H9 (cell line): ENCODE measurements at regions not wholly inside any gene's neighbourhood (a gene's known extent, or its start where the extent isn't known, plus 50 kb on each side); places are given as distances from the start of the nearest gene placed in this dataset.

Source experiments
- DNase-seq: peaks from one replicate; pipeline ENCODE4 v3.0.0-alpha.2; 2017
- H2AFZ ChIP-seq: one replicate; pipeline ENCODE4 v1.6.1; 2013; ENCODE audit warnings: mild to moderate bottlenecking, low read length, control low read depth, moderate library complexity
- H2AK5ac ChIP-seq: 2 replicates; pipeline ENCODE4 v1.6.1; 2013; ENCODE audit warnings: low read length, control low read depth, mixed read lengths; ENCODE audit not compliant: insufficient read length
- H2BK120ac ChIP-seq: one replicate; pipeline ENCODE4 v1.6.1; 2013; ENCODE audit warnings: low read depth, mild to moderate bottlenecking, low read length, control low read depth, inconsistent platforms; ENCODE audit not compliant: poor library complexity, severe bottlenecking
- H2BK12ac ChIP-seq: 2 replicates; pipeline ENCODE4 v1.6.1; 2013; ENCODE audit warnings: low read length, control low read depth, mixed read lengths, low read depth; ENCODE audit not compliant: insufficient read length
- H2BK15ac ChIP-seq: 2 replicates; pipeline ENCODE4 v1.6.1; 2013; ENCODE audit warnings: low read depth, low read length, control low read depth
- H2BK20ac ChIP-seq: one replicate; pipeline ENCODE4 v1.6.1; 2013; ENCODE audit warnings: low read depth, mild to moderate bottlenecking, low read length, control low read depth, inconsistent platforms; ENCODE audit not compliant: poor library complexity, severe bottlenecking
- H2BK5ac ChIP-seq: 2 replicates; pipeline ENCODE4 v1.6.1; 2013; ENCODE audit warnings: low read length, control low read depth, mixed read lengths; ENCODE audit not compliant: insufficient read length
- H3K14ac ChIP-seq: 2 replicates; pipeline ENCODE4 v1.6.1; 2013; ENCODE audit warnings: low read length, control low read depth; ENCODE audit not compliant: insufficient read depth
- H3K18ac ChIP-seq: 2 replicates; pipeline ENCODE4 v1.6.1; 2013; ENCODE audit warnings: low read depth, mild to moderate bottlenecking, mixed read lengths, low read length, control low read depth; ENCODE audit not compliant: insufficient read length
- H3K23ac ChIP-seq: 2 replicates; pipeline ENCODE4 v1.6.1; 2013; ENCODE audit warnings: low read length, control low read depth, mixed read lengths, low read depth; ENCODE audit not compliant: insufficient read length
- H3K23me2 ChIP-seq: 2 replicates; pipeline ENCODE4 v1.6.1; 2013; ENCODE audit warnings: low read depth, mild to moderate bottlenecking, mixed read lengths, low read length, control low read depth; ENCODE audit not compliant: insufficient read length, poor library complexity, severe bottlenecking
- H3K27ac ChIP-seq: 2 replicates; pipeline ENCODE4 v1.5.1; 2013; ENCODE audit warnings: low read length, control low read depth, mixed read lengths, low read depth; ENCODE audit not compliant: insufficient read length
- H3K27me3 ChIP-seq: 2 replicates; pipeline ENCODE4 v1.6.1; 2013; ENCODE audit warnings: low read length, control low read depth, inconsistent platforms; ENCODE audit not compliant: insufficient read depth
- H3K4ac ChIP-seq: 2 replicates; pipeline ENCODE4 v1.6.1; 2013; ENCODE audit warnings: low read depth, mild to moderate bottlenecking, control low read depth, inconsistent platforms, low read length, moderate library complexity
- H3K4me1 ChIP-seq: 2 replicates; pipeline ENCODE4 v1.6.1; 2013; ENCODE audit warnings: low read length, control low read depth, inconsistent platforms; ENCODE audit not compliant: insufficient read depth
- H3K4me2 ChIP-seq: 2 replicates; pipeline ENCODE4 v1.6.1; 2013; ENCODE audit warnings: low read length, control low read depth, mixed read lengths; ENCODE audit not compliant: insufficient read length, insufficient read depth
- H3K56ac ChIP-seq: 2 replicates; pipeline ENCODE4 v1.6.1; 2013; ENCODE audit warnings: low read depth, mild to moderate bottlenecking, mixed read lengths, low read length, control low read depth; ENCODE audit not compliant: insufficient read length
- H3K79me1 ChIP-seq: 2 replicates; pipeline ENCODE4 v1.6.1; 2013; ENCODE audit warnings: low read depth, mild to moderate bottlenecking, moderate library complexity, low read length, control low read depth, inconsistent platforms; ENCODE audit not compliant: insufficient read depth, poor library complexity, severe bottlenecking
- H3K79me2 ChIP-seq: 2 replicates; pipeline ENCODE4 v1.6.1; 2013; ENCODE audit warnings: low read length, control low read depth, inconsistent platforms; ENCODE audit not compliant: insufficient read depth
- H3K9ac ChIP-seq: 2 replicates; pipeline ENCODE4 v1.6.1; 2013; ENCODE audit warnings: low read length, control low read depth, mixed read lengths; ENCODE audit not compliant: insufficient read length; ENCODE audit errors: extremely low read depth
- H3K9me3 ChIP-seq: one replicate; pipeline ENCODE4 v1.6.1; 2013; ENCODE audit warnings: low read depth, low read length, inconsistent platforms; ENCODE audit not compliant: control insufficient read depth
- H3T11ph ChIP-seq: one replicate; pipeline ENCODE4 v1.6.1; 2013; ENCODE audit warnings: mild to moderate bottlenecking, low read length, control low read depth, inconsistent platforms
- H4K20me1 ChIP-seq: one replicate; pipeline ENCODE4 v1.6.1; 2013; ENCODE audit not compliant: control insufficient read depth, insufficient read length, insufficient read depth
- H4K5ac ChIP-seq: 2 replicates; pipeline ENCODE4 v1.6.1; 2013; ENCODE audit warnings: low read depth, mild to moderate bottlenecking, mixed read lengths, low read length, control low read depth; ENCODE audit not compliant: insufficient read length
- H4K8ac ChIP-seq: replicated peaks from 2 replicates; pipeline ENCODE4 v1.6.1; 2013; ENCODE audit warnings: low read length, control low read depth, mixed read lengths, low read depth; ENCODE audit not compliant: insufficient read length
- H4K91ac ChIP-seq: 2 replicates; pipeline ENCODE4 v1.6.1; 2013; ENCODE audit warnings: low read depth, mild to moderate bottlenecking, moderate library complexity, mixed read lengths, low read length, control low read depth; ENCODE audit not compliant: insufficient read length
- H3K27ac Mint-ChIP-seq, 3 experiments: 2 replicates in 2 of 3; 3 replicates in 1 of 3; pipeline ENCODE4 v1.8.0; 2020 to 2021; ENCODE audit warnings: mixed read lengths in 3 of 3, mild to moderate bottlenecking in 1 of 3, moderate library complexity in 1 of 3
- H3K27me3 Mint-ChIP-seq: 2 replicates; pipeline ENCODE4 v1.8.0; 2021; ENCODE audit warnings: low read depth, mild to moderate bottlenecking, moderate library complexity, mixed read lengths
- H3K36me3 Mint-ChIP-seq, 3 experiments: 2 replicates in 2 of 3; 3 replicates in 1 of 3; pipeline ENCODE4 v1.8.0; 2020 to 2021; ENCODE audit warnings: low read depth in 3 of 3, mixed read lengths in 3 of 3; ENCODE audit not compliant: insufficient read depth in 1 of 3
- H3K4me1 Mint-ChIP-seq, 2 experiments: 2 replicates each; pipeline ENCODE4 v1.8.0; 2020; ENCODE audit warnings: mixed read lengths in 2 of 2
- H3K4me3 Mint-ChIP-seq, 2 experiments: 2 replicates in 1 of 2; 3 replicates in 1 of 2; pipeline ENCODE4 v1.8.0; 2020 to 2021; ENCODE audit warnings: mild to moderate bottlenecking in 2 of 2, mixed read lengths in 2 of 2, moderate library complexity in 1 of 2
- H3K9me3 Mint-ChIP-seq, 2 experiments: 2 replicates in 1 of 2; 3 replicates in 1 of 2; pipeline ENCODE4 v1.8.0; 2020; ENCODE audit warnings: mild to moderate bottlenecking in 2 of 2, mixed read lengths in 2 of 2, moderate library complexity in 1 of 2
- CTCF ChIP-seq: fragments of 200-600 bp; sonication (generic); conservative IDR thresholded peaks from 3 replicates; pipeline ENCODE4 v1.8.0; 2021; ENCODE audit warnings: antibody characterized with exemption, mild to moderate bottlenecking
- WGBS: extraction: QIAGEN DNeasy Blood & Tissue Kit; methylation state at CpG from one replicate; pipeline ENCODE4 v1.1.7; 2013; ENCODE audit warnings: missing lambda C conversion rate, low lambda C conversion rate, mixed read lengths; ENCODE audit not compliant: insufficient read length; ENCODE audit errors: extremely low coverage; 5-methylcytosine and 5-hydroxymethylcytosine counted together

- H3K9me3 Mint-ChIP-seq: peaks cover 5% of the 10 kb centered on the region in 2 experiments
- H3K27ac Mint-ChIP-seq: no peak overlapping the region; a peak in 1 of 7 replicates
- no peak overlapping the region for H2BK120ac ChIP-seq
- no peaks in the 10 kb centered on the region for H3K23me2 ChIP-seq
- H3T11ph ChIP-seq: no peak overlapping the region
- no peak overlapping the region for H3K14ac ChIP-seq
- no peak overlapping the region for H3K56ac ChIP-seq
- H3K4me1 Mint-ChIP-seq: peaks cover 3 to 4% of the 10 kb centered on the region in 2 experiments; a peak in 2 of 4 replicates
- no peak overlapping the region for H2BK12ac ChIP-seq
- no peak overlapping the region for H4K91ac ChIP-seq
- no peaks in the 10 kb centered on the region for H3K27me3 Mint-ChIP-seq
- H3K79me1 ChIP-seq: peaks cover 3% of the 10 kb centered on the region
- H4K20me1 ChIP-seq: no peaks in the 10 kb centered on the region
- no peak overlapping the region for H2BK20ac ChIP-seq
- no peaks in the 10 kb centered on the region for H3K27me3 ChIP-seq
- no peak overlapping the region for H3K27ac ChIP-seq
- H3K4me1 ChIP-seq: no peaks in the 10 kb centered on the region
- no peak overlapping the region for H3K18ac ChIP-seq
- no peak overlapping the region for H4K5ac ChIP-seq
- no peak overlapping the region for H3K4me2 ChIP-seq
- no peak overlapping the region for H2AFZ ChIP-seq
- no CpG with 5 or more reads among the region's 2 CpGs for WGBS
- H4K8ac ChIP-seq: no peak overlapping the region
- no peak overlapping the region for H3K4me3 Mint-ChIP-seq
- H3K36me3 Mint-ChIP-seq: peaks cover 5 to 12% (median 6%) of the 10 kb centered on the region in 3 experiments; a peak in 6 of 7 replicates
- no peak overlapping the region for H2AK5ac ChIP-seq
- no peak overlapping the region for H2BK5ac ChIP-seq
- H2BK15ac ChIP-seq: no peak overlapping the region
- no peak overlapping the region for H3K9ac ChIP-seq
- no peak overlapping the region for H3K23ac ChIP-seq
- no peaks in the 10 kb centered on the region for H3K9me3 ChIP-seq
- H3K4ac ChIP-seq: no peak overlapping the region
- TF ChIP-seq CTCF: no peak
- no peaks in the 10 kb centered on the region for H3K79me2 ChIP-seq
- no peak for DNase-seq
These were observed 137.1 kb upstream of the NEBL start for GRCh38 chr10:21034241-21034640.
